ENCODE measurements at regions not wholly inside any gene's neighbourhood (a gene's known extent, or its start where the extent isn't known, plus 50 kb on each side); places are given as distances from the start of the nearest gene placed in this dataset.

DNA sequence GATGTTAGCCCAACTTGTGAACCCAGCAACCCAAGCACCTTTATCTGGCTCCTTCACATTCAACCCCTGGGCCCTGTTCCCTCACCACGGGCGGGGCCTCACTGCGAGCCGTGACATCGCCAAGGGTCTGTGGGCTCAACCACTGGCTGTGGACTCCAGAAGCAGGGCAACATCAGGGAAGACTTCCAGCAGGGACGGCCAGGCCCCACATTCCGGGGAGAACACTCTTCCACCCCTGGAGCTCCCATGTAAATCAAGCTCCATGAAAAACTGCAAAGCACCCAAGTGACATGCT is 175.3 kb downstream of the ERCC6L2 start:
- H3K79me2 ChIP-seq (ENCODE audit: control insufficient read depth, insufficient read depth, low read length), result no peaks in the 10 kb centered on the region
- no peaks in the 10 kb centered on the region for H3K9me1 ChIP-seq (replicated peaks; ENCODE audit: control insufficient read depth, extremely low read depth, insufficient read depth, low read length)
- dilution Hi-C loops (cut with MboI; ENCODE audit: extremely low pct_ligation_motif_present, low sequenced_read_pairs), result no loop called here
- TF ChIP-seq POLR2A (IDR thresholded peaks at IDR 0.05; ENCODE audit: low read depth, low read length), result no peak
- TF ChIP-seq MYC (IDR thresholded peaks at IDR 0.05; ENCODE audit: low read depth, low read length), result no peak
- no peak for TF ChIP-seq EZH2 (IDR thresholded peaks at IDR 0.05; ENCODE audit: borderline replicate concordance, low read depth, low read length, severe bottlenecking)
- TF ChIP-seq POLR2AphosphoS5 (IDR thresholded peaks at IDR 0.05; ENCODE audit: insufficient read depth, low read depth, low read length), result no peak
- TF ChIP-seq, protein P1, sequence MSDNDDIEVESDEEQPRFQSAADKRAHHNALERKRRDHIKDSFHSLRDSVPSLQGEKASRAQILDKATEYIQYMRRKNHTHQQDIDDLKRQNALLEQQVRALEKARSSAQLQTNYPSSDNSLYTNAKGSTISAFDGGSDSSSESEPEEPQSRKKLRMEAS (IDR thresholded peaks at IDR 0.05; ENCODE audit: insufficient read depth, insufficient read length), result no peak
- TF ChIP-seq JUN (IDR thresholded peaks at IDR 0.05; ENCODE audit: borderline replicate concordance, insufficient read depth, insufficient read length, low read depth), result no peak
- TF ChIP-seq, protein P2, sequence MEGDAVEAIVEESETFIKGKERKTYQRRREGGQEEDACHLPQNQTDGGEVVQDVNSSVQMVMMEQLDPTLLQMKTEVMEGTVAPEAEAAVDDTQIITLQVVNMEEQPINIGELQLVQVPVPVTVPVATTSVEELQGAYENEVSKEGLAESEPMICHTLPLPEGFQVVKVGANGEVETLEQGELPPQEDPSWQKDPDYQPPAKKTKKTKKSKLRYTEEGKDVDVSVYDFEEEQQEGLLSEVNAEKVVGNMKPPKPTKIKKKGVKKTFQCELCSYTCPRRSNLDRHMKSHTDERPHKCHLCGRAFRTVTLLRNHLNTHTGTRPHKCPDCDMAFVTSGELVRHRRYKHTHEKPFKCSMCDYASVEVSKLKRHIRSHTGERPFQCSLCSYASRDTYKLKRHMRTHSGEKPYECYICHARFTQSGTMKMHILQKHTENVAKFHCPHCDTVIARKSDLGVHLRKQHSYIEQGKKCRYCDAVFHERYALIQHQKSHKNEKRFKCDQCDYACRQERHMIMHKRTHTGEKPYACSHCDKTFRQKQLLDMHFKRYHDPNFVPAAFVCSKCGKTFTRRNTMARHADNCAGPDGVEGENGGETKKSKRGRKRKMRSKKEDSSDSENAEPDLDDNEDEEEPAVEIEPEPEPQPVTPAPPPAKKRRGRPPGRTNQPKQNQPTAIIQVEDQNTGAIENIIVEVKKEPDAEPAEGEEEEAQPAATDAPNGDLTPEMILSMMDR (IDR thresholded peaks at IDR 0.05; ENCODE audit: extremely low read depth in 1 of 2, insufficient read depth in 1 of 2, low read depth in 1 of 2, low read length in 2 of 2), result no peak
- TF ChIP-seq FOS (IDR thresholded peaks at IDR 0.05; ENCODE audit: borderline replicate concordance, insufficient read depth, low read length), result no peak
- TF ChIP-seq GATA2 (IDR thresholded peaks at IDR 0.05; ENCODE audit: insufficient read depth, insufficient read length, low read depth, low read length), result no peak
- no peak overlapping the region for H3K4me2 ChIP-seq (ENCODE audit: insufficient read depth, low read length)
- BruUV-seq (replicated peaks), result no TSS peak
- H3K9me3 ChIP-seq (replicated peaks; ENCODE audit: control insufficient read depth, insufficient read depth, low read length), result no peaks in the 10 kb centered on the region
- no peak overlapping the region for H2AFZ ChIP-seq (ENCODE audit: low read depth, low read length)
- POLR2A ChIA-PET, result no interaction called here
- FAIRE-seq (no peak), DNase-seq (ENCODE audit: low read depth, low spot score) (no peak)
- intact Hi-C loops (cut with micrococcal nuclease), result no loop called here
- H3K4me1 ChIP-seq (ENCODE audit: control insufficient read depth, extremely low read depth, insufficient read depth, low read length), result no peaks in the 10 kb centered on the region
- no peaks in the 10 kb centered on the region for H3K36me3 ChIP-seq (ENCODE audit: control insufficient read depth in 2 of 2, extremely low read depth in 1 of 2, insufficient read depth in 2 of 2, low read length in 2 of 2)
- no peak overlapping the region for H3K27ac ChIP-seq (ENCODE audit: insufficient read depth, low read depth, low read length)
- H3K9ac ChIP-seq (replicated peaks; ENCODE audit: extremely low read depth, insufficient read depth, low read length), result no peak overlapping the region
- CTCF ChIA-PET, result interaction anchor here (1.2 kb wide), 1 partner anchor 10 kb away, joined by 6 read pairs; no protein-coding TSS in a partner anchor
- H3K27me3 ChIP-seq (ENCODE audit: control insufficient read depth in 2 of 2, insufficient read depth in 2 of 2, low read length in 2 of 2), result no peaks in the 10 kb centered on the region
- no peaks in the 10 kb centered on the region for H4K20me1 ChIP-seq (replicated peaks; ENCODE audit: control insufficient read depth, extremely low read depth, insufficient read depth, low read length)
- H3K4me3 ChIP-seq (replicated peaks in 1 of 3; ENCODE audit: insufficient read depth in 1 of 3, low read depth in 1 of 3, low read length in 3 of 3), result no peak overlapping the region

Measured in endothelial cell of umbilical vein (primary cell).